ENCODE measurements at regions not wholly inside any gene's neighbourhood (a gene's known extent, or its start where the extent isn't known, plus 50 kb on each side); places are given as distances from the start of the nearest gene placed in this dataset.

DNA sequence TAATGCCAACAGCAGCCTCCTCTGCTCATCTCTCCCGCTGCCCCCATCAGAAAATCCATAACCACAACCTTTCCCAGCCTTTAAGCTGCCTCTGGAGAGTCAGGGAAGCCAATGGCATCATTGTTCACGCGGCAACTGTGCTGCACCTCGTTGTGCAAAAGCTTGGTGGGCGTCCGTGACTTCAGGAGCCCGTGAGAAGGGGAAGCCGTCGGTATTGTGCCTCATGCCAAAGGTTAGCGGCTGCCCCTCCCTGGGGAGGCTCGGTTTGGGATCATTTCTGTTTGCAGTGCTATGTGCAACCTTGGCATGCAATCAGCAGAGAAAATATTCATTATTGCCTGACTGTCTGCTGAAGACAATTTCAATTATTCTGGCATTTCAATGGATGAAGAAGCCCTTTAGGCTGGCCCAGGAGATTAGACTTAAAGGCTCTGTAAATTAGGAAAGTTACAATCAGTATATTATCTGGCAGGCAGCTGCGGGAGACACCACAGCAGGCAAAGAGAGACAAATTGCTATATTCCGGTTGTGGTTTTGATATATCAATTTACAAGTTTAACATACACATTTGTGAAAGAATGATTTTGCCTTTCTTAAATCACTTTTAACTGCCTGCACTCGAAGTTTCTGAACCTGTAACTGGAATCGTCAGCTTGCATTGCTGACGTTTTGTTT lies 244.5 kb downstream of the GATA3 start:
- H3K4me3 ChIP-seq (ENCODE audit: control insufficient read depth, low read depth, low read length), result no peak overlapping the region
- TF ChIP-seq, protein P1, sequence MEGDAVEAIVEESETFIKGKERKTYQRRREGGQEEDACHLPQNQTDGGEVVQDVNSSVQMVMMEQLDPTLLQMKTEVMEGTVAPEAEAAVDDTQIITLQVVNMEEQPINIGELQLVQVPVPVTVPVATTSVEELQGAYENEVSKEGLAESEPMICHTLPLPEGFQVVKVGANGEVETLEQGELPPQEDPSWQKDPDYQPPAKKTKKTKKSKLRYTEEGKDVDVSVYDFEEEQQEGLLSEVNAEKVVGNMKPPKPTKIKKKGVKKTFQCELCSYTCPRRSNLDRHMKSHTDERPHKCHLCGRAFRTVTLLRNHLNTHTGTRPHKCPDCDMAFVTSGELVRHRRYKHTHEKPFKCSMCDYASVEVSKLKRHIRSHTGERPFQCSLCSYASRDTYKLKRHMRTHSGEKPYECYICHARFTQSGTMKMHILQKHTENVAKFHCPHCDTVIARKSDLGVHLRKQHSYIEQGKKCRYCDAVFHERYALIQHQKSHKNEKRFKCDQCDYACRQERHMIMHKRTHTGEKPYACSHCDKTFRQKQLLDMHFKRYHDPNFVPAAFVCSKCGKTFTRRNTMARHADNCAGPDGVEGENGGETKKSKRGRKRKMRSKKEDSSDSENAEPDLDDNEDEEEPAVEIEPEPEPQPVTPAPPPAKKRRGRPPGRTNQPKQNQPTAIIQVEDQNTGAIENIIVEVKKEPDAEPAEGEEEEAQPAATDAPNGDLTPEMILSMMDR (conservative IDR thresholded peaks at IDR 0.05; ENCODE audit: control insufficient read depth, insufficient read depth, low read depth, low read length), result no peak
- DNase-seq (ENCODE audit: low read depth), result no peak

DNA sequence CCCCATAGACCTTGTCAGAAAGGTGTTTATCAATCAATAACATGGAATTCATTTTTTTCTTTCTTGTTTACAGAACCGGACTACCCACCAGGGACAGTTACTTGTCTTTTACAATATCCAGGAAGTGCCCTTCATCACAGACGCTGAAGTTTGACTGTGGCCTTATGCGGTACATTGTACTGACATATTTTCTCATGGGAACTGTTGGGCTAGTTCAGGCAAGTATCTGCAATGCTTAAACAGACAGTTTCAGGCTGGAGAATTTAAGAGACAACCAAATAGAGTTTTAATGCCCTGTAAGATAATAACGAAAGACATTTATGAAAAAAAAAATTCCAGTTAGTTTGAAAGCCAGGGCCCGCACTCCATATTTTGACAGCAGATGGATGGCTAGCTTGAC lies 246.4 kb downstream of the GATA3 start:
- H3K4me3 ChIP-seq (ENCODE audit: control insufficient read depth, low read depth, low read length), result no peak overlapping the region
- TF ChIP-seq, protein P1 (conservative IDR thresholded peaks at IDR 0.05; ENCODE audit: control insufficient read depth, insufficient read depth, low read depth, low read length), result no peak
- DNase-seq (ENCODE audit: low read depth), result no peak

- no peak for DNase-seq (ENCODE audit: low read depth)
- H3K4me3 ChIP-seq (ENCODE audit: control insufficient read depth, low read depth, low read length), result no peak overlapping the region
These were observed 246.8 kb downstream of the GATA3 start for GRCh38 chr10:8301333-8301732.

GRCh38 chr10:8301831-8302230 lies 247.3 kb downstream of the GATA3 start:
- TF ChIP-seq, protein P1 (conservative IDR thresholded peaks at IDR 0.05; ENCODE audit: control insufficient read depth, insufficient read depth, low read depth, low read length), result no peak
- no peak for DNase-seq (ENCODE audit: low read depth)
- no peak overlapping the region for H3K4me3 ChIP-seq (ENCODE audit: control insufficient read depth, low read depth, low read length)

More at GRCh38 chr10:8301333-8301732, 246.8 kb downstream of the GATA3 start:
- TF ChIP-seq, protein P1 (conservative IDR thresholded peaks at IDR 0.05; ENCODE audit: control insufficient read depth, insufficient read depth, low read depth, low read length), result no peak

- no peak overlapping the region for H3K4me3 ChIP-seq (ENCODE audit: control insufficient read depth, low read depth, low read length)
- TF ChIP-seq, protein P1 (conservative IDR thresholded peaks at IDR 0.05; ENCODE audit: control insufficient read depth, insufficient read depth, low read depth, low read length), result no peak
- DNase-seq (ENCODE audit: low read depth), result no peak
These were observed 248.1 kb downstream of the GATA3 start for GRCh38 chr10:8302565-8302964.

GRCh38 chr10:8304861-8305260 lies 250.4 kb downstream of the GATA3 start:
- H3K4me3 ChIP-seq (ENCODE audit: control insufficient read depth, low read depth, low read length), result no peak overlapping the region
- DNase-seq (ENCODE audit: low read depth), result no peak
- TF ChIP-seq, protein P1 (conservative IDR thresholded peaks at IDR 0.05; ENCODE audit: control insufficient read depth, insufficient read depth, low read depth, low read length), result no peak
